Rectal smooth muscle tissue (tissue), 1 donor: ENCODE measurements at regions not wholly inside any gene's neighbourhood (a gene's known extent, or its start where the extent isn't known, plus 50 kb on each side); places are given as distances from the start of the nearest gene placed in this dataset.
"Not testable (repeated sequence)": the region's sequence is repeated elsewhere in the genome, so short reads cannot be mapped to it uniquely, and the experiment has no call there.

Experiments
- H3K27ac ChIP-seq: one replicate; pipeline ENCODE4 v1.7.0; 2013; ENCODE audit warnings: low read depth, low read length, inconsistent platforms
- H3K27me3 ChIP-seq: one replicate; pipeline ENCODE4 v1.7.0; 2013; ENCODE audit warnings: low read length; ENCODE audit not compliant: control insufficient read depth, insufficient read depth
- H3K36me3 ChIP-seq: one replicate; pipeline ENCODE4 v1.7.0; 2013; ENCODE audit warnings: low read length; ENCODE audit not compliant: control insufficient read depth, insufficient read depth
- H3K4me1 ChIP-seq: one replicate; pipeline ENCODE4 v1.7.0; 2013; ENCODE audit warnings: low read length; ENCODE audit not compliant: control insufficient read depth, insufficient read depth
- H3K4me3 ChIP-seq: one replicate; pipeline ENCODE4 v1.7.0; 2013; ENCODE audit warnings: low read length
- H3K9ac ChIP-seq: one replicate; pipeline ENCODE4 v1.7.0; 2013; ENCODE audit warnings: low read length

GRCh38 chr5:30390095-30390494, 803.4 kb upstream of the CDH6 start:
- no peak overlapping the region for H3K4me3 ChIP-seq
- H3K36me3 ChIP-seq = no peaks in the 10 kb centered on the region
- no peaks in the 10 kb centered on the region for H3K27me3 ChIP-seq
- no peaks in the 10 kb centered on the region for H3K4me1 ChIP-seq
- H3K9ac ChIP-seq = no peak overlapping the region
- no peak overlapping the region for H3K27ac ChIP-seq

DNA sequence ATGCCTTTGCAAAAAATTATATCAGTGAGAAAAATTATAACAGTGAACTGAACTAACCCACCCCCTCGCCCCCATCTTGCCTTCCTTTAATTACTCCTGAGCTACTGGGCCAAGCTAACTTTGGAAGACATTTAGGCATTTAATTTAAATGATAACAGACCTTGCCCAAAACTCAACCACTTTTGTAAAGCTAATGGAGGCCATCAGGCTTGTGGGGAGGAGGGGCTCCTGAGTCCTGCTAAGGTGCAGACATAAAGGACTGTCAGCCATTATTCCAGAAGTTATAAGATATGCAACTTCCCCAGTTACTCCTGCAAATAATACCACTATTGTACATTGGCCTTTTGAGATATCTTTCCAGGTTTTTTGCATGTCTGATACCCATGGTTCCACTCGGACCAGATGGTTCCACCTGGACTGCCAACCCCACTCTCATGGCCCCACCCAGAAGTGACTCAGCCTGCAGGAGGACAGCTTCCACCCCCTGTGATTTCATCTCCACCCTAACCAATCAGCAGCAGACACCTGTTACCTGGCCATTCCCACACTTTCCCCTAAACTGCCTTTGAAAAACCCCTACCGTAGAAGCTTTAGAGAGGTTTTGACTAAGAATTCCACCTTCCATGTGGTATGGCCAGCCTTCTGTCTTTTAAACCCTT, 805.4 kb upstream of the CDH6 start:
- Histone ChIP-seq H3K27ac (no peak overlapping the region), H3K36me3 (no peaks in the 10 kb centered on the region), H3K9ac (no peak overlapping the region), H3K4me1 (no peaks in the 10 kb centered on the region), H3K27me3 (no peaks in the 10 kb centered on the region), H3K4me3 (no peak overlapping the region)

DNA sequence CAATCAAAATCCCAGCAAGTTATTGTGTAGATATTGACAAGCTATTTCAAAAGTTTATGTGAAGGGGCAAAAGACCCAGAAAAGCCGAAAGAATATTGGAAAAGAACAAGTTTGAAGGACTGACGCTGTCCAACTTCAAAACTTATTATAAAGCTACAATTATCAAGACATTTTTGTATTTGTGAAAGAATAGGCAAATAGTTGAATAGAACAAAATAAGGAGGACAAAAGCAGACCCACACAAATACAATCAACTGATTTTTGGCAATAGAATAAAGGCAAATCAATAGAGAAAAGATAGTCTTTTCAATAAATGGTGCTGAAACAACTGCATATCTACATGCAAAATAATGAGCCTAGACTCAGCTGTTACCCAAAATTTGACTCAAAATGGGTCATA, 807.7 kb upstream of the CDH6 start:
- H3K27me3 ChIP-seq = no peaks in the 10 kb centered on the region
- H3K4me1 ChIP-seq = no peaks in the 10 kb centered on the region
- H3K36me3 ChIP-seq = no peaks in the 10 kb centered on the region
- H3K9ac ChIP-seq = no peak overlapping the region
- H3K27ac ChIP-seq = no peak overlapping the region
- H3K4me3 ChIP-seq = no peak overlapping the region

DNA sequence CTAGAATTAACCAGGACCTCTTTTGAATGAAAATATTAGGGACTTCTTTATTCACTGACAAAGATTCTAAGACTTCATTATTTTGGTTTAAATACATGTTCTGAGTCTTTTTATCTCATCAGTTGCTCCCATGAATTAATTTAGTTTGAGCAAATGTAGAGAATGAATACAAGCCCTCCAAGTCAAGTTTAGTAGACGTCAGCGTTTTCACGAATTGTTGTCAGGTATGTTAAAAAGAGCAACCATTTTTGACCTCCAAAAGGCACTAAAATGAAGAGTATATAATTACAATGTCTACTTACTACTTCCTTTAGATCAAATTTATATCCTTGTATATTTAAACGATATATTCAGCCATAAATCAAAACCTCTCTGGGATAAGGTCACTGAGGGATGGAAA, 809.3 kb upstream of the CDH6 start:
- Histone ChIP-seq H3K27me3 (no peaks in the 10 kb centered on the region), H3K27ac (no peak overlapping the region), H3K36me3 (no peaks in the 10 kb centered on the region), H3K4me1 (no peaks in the 10 kb centered on the region), H3K9ac (no peak overlapping the region), H3K4me3 (no peak overlapping the region)

GRCh38 chr5:30380228-30380627, 813.3 kb upstream of the CDH6 start:
- H3K9ac ChIP-seq = no peak overlapping the region
- no peak overlapping the region for H3K4me3 ChIP-seq
- H3K27ac ChIP-seq = no peak overlapping the region
- H3K36me3 ChIP-seq = no peaks in the 10 kb centered on the region
- H3K27me3 ChIP-seq = no peaks in the 10 kb centered on the region
- no peaks in the 10 kb centered on the region for H3K4me1 ChIP-seq

DNA sequence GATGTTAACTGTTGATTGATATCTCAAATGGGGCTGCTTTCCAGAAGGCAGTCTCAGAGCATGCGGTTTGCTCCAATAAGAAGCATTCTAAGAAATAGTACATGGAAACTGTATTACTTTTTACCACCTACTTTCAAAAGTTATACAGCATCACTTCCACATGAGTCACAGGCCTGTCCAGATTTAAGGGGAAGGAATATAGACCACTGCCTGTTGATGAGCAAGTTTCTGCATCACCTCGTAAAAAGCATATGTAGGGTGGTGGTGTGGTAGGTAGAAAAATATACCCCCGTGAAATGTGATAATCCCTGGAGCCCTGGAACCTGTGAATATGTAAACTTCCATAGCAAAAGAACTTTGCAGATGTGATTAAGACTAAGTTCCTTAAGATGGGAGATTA, 816.6 kb upstream of the CDH6 start:
- Histone ChIP-seq H3K9ac (no peak overlapping the region), H3K4me1 (no peaks in the 10 kb centered on the region), H3K36me3 (no peaks in the 10 kb centered on the region), H3K27ac (no peak overlapping the region), H3K27me3 (no peaks in the 10 kb centered on the region), H3K4me3 (no peak overlapping the region)

DNA sequence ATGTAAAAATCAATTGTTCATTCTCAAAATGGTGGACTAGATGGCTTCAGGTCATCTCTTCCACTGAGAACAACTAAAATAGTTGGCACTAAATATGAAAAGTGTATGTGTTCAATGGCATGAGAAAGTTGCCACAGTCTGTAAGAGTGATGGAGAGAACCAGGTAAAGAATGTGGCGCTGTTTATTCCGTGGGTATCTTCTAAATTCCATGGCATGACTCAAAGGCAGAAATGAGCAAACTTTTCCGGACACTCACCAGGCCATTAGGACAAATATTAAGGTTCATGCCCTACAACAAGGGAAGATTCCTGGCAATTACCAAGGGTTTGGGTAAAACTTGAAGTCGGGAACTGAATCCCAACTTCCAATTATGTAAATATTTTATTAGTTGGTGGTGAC, 825.4 kb upstream of the CDH6 start:
- no peak overlapping the region for H3K4me3 ChIP-seq
- no peak overlapping the region for H3K9ac ChIP-seq
- H3K27me3 ChIP-seq = no peaks in the 10 kb centered on the region
- H3K36me3 ChIP-seq = no peaks in the 10 kb centered on the region
- no peaks in the 10 kb centered on the region for H3K4me1 ChIP-seq
- no peak overlapping the region for H3K27ac ChIP-seq

DNA sequence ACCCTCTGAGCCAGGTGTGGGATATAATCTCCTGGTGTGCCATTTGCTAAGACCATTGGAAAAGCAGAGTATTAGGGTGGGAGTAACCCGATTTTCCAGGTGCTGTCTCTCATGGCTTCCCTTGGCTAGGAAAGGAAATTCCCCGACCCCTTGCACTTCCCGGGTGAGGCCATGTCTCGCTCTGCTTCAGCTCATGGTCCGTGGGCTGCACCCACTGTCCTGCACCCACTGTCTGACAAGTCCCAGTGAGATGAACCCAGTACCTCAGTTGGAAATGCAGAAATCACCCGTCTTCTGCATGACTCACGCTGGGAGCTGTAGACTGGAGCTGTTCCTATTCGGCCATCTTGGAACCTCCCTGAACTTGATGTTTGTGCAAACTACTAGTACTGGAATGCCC, 828.5 kb upstream of the CDH6 start:
- not testable (repeated sequence) for H3K36me3 ChIP-seq, H3K9ac ChIP-seq, H3K4me3 ChIP-seq, H3K4me1 ChIP-seq, H3K27me3 ChIP-seq, H3K27ac ChIP-seq

DNA sequence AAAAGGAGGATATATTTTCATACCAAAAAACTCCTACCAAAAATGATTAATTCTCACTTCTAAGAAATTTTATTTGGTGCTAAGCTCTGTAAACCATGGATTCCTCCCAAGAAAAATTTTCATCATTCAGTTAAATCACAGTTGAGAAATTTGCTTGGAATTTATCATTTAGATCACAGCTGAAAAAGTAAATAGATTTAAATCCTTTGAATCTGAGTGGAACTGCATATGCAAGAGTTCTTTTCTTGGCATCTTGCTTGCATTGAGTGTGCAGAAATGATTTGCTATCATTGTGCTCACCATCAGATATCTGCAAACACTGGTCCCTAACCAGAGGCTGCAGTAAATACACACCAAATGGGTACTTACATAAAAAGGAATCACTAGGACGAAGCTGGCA, 836.1 kb upstream of the CDH6 start:
- H3K4me3 ChIP-seq = no peak overlapping the region
- no peaks in the 10 kb centered on the region for H3K36me3 ChIP-seq
- H3K4me1 ChIP-seq = no peaks in the 10 kb centered on the region
- no peak overlapping the region for H3K9ac ChIP-seq
- H3K27me3 ChIP-seq = no peaks in the 10 kb centered on the region
- no peak overlapping the region for H3K27ac ChIP-seq

- Histone ChIP-seq H3K27ac (no peak overlapping the region), H3K9ac (no peak overlapping the region), H3K36me3 (no peaks in the 10 kb centered on the region), H3K4me3 (no peak overlapping the region), H3K4me1 (no peaks in the 10 kb centered on the region), H3K27me3 (no peaks in the 10 kb centered on the region)
Observed at GRCh38 chr5:30355675-30356074, 837.8 kb upstream of the CDH6 start.

GRCh38 chr5:30347858-30348257, 845.6 kb upstream of the CDH6 start:
- Histone ChIP-seq H3K4me3 (no peak overlapping the region), H3K9ac (no peak overlapping the region), H3K4me1 (no peaks in the 10 kb centered on the region), H3K27me3 (no peaks in the 10 kb centered on the region), H3K27ac (no peak overlapping the region), H3K36me3 (no peaks in the 10 kb centered on the region)

DNA sequence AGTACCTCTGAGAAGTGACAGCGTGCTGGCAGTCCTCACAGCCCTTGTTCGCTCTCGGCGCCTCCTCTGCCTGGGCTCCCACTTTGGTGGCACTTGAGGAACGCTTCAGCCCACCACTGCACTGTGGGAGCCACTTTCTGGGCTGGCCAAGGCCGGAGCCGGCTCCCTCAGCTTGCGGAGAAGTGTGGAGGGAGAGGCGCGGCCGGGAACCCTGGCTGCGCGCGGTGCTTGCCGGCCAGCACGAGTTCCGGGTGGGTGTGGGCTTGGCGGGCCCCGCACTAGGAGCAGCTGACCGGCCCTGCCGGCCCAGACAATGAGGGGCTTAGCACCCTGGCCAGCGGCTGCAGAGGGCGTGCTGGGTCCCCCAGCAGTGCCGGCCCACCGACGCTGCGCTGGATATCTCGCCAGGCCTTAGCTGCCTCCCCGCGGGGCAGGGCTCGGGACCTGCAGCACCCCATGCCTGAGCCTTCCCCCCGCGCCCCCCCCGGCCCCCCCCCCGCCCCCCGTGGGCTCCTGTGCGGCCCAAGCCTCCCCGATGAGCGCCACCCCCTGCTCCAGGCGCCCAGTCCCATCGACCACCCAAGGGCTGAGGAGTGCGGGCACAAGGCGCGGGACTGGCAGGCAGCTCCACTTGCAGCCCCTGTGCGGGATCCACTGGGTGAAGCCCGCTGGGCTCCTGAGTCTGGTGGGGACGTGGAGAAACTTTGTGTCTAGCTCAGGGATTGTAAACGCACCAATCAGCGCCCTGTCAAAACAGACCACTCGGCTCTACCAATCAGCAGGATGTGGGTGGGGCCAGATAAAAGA, 847.7 kb upstream of the CDH6 start:
- not testable (repeated sequence) for H3K4me3 ChIP-seq, H3K36me3 ChIP-seq, H3K4me1 ChIP-seq, H3K27ac ChIP-seq, H3K27me3 ChIP-seq, H3K9ac ChIP-seq

DNA sequence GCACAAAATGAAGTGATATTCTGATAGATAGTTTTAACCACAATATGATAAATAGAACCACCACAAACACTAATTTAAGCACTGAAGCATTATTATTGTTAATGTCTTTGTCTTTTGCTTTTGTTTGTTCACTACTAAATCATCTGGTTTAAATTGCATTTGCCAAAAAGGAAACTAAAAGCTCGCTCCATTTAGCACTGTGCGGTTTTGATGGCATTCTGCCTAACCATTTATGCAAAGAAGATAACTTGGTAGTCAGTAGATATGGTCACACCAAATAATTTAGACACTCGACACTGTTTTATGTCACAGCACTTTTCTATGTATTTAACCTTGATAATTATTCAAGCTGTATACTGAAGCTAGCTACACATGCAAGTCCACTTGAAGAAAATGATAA, 849.8 kb upstream of the CDH6 start:
- H3K27me3 ChIP-seq = no peaks in the 10 kb centered on the region
- H3K27ac ChIP-seq = no peak overlapping the region
- no peak overlapping the region for H3K9ac ChIP-seq
- H3K4me3 ChIP-seq = no peak overlapping the region
- no peaks in the 10 kb centered on the region for H3K4me1 ChIP-seq
- H3K36me3 ChIP-seq = no peaks in the 10 kb centered on the region
